ENCODE measurements at regions not wholly inside any gene's neighbourhood (a gene's known extent, or its start where the extent isn't known, plus 50 kb on each side); places are given as distances from the start of the nearest gene placed in this dataset.
"Not testable (repeated sequence)": the region's sequence is repeated elsewhere in the genome, so short reads cannot be mapped to it uniquely, and the experiment has no call there.

DNA sequence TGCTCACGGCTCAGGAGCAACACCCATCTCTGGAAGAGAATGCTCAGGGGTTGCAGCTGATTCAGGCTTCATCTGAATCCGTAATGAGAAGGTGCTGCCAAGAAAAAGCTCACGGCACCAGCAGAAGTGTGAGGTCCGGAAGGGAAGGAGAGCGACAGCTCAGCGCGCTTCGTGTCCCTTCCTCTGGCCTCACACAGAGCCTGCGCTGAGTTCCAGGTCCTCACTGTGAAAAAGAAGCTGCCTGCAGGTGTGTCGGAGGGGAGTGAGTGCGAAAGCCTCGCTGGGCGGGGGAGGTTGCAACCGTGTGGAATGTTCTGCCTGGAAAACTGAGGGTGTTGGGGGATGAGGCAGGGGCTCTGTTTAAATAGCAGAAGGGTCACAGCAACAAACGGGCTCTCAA is 76.2 kb upstream of the TWIST2 start:
- no peak for DNase-seq

- DNase-seq: no peak
Observed at GRCh38 chr2:238772635-238773297, 75.1 kb upstream of the TWIST2 start.

GRCh38 chr2:238773472-238773871 is 74.4 kb upstream of the TWIST2 start:
- no peak for DNase-seq

DNA sequence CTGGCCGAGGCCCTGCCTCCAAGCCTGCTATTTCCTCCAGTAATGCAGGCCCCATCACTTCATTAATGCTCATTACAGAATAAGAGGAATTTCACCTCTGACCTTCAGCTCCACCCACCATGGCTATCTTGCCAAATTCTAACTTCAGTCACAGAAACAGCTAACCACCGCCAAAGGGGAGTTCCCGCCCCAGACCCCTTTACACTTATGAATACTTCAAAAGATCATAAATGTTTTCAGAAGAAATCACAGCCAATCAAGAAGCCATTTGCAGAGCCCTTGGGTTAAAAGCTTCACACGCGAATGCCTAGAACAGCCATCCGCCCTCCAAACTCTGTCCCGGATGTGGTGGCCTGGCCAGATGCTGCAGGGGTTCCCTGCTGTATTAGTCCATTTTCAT is 73.8 kb upstream of the TWIST2 start:
- no peak for DNase-seq

- no peak for DNase-seq
Observed at GRCh38 chr2:238774980-238775509, 72.8 kb upstream of the TWIST2 start.

GRCh38 chr2:238775591-238775990 is 72.3 kb upstream of the TWIST2 start:
- no peak for DNase-seq

DNA sequence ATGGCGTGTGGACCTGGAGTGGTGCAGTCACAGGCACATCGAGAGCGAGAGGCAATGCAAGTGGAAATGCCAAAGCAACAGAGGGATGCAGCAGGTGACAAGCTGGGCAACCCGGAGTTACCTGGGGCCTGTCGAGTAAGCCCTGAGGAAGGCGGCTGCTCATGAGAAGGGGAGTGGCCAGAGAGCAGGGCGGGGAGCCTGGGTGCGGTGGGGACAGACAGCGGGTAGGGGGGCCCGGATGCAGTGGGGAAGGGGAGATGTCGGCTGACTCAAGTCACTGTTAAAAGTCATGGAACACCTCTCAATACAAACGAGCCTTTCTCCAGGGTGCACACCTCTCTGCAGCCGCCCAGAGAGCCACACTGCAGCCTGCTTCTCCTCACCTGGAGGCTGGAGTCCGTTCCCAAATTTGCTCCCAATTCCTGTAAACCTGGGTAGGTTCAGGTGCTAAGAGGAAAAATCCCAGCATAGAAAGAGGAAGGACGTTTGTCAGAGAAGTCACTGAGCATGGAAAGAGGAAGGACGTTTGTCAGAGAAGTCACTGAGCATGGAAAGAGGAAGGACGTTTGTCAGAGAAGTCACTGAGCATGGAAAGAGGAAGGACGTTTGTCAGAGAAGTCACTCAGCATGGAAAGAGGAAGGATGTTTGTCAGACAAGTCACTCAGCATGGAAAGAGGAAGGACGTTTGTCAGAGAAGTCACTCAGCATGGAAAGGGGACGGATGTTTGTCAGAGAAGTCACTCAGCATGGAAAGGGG is 71.7 kb upstream of the TWIST2 start:
- DNase-seq: no peak

- DNase-seq: not testable (repeated sequence)
Observed at GRCh38 chr2:238776761-238777046, 71.2 kb upstream of the TWIST2 start.

- no peak for DNase-seq
Observed at GRCh38 chr2:238777369-238778067, 70.4 kb upstream of the TWIST2 start.

DNA sequence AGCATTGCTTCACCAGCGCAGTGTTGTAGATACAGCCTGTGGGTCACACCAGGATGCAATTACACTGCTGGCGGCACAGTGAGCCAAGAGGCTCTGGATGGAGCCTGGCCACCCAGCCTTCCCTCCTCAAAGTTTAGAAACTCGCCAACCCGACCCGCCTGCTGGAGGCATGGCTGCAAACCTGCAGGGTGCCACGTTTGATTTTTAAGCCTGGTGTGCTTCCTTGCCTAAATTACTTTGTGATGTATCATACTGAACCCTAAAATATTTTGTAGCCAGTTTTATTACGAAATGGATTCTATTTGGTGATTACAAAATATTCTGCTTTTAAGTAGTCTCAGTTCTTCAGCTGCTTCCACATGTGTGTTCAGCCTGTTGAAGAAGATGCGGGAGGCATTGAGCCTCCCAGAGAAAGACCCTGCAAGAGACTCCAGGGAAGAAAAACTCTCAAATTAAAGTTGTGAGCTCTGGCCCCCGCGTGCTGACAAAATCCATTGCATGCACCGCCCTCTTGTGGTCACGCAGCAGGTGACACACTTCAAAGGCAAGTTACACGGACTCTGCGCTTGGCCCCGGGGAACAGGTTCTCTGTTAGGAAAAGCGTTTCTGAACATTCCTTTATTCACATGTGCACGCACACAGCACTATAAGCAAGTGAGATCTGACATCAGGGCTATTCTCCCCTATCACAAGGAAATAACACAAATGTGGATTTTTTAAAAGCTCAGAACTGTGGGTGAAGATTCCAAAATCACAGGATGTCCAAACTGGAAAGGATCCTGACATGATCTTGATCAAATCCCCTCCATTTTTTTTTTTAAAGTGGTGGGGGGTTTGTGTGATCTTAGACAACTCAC is 63.0 kb upstream of the TWIST2 start:
- DNase-seq: peak; percentile 31

GRCh38 chr2:238785528-238785860 is 62.4 kb upstream of the TWIST2 start:
- no peak for DNase-seq

DNA sequence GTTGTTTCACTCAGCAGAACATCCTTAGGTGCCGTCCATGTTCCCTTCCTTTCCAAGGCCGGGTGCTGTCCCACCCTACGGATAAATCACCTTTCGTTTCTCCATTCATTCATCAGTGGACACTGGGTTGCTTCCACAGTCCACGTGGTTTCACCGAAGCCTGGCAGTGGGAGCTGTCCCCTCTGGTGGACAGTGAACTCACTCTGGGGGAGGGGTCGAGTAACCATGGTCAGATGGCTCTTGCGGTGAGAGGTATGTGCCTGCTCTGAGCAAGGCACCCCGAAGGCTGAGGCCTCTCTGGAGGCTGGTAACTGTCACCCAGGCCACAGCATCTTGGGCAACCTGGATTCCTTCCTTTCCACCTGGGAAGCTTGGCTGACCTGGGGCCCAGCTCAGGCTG is 61.5 kb upstream of the TWIST2 start:
- DNase-seq: no peak

GRCh38 chr2:238786792-238787490 is 60.9 kb upstream of the TWIST2 start:
- DNase-seq: no peak

- DNase-seq: no peak
Observed at GRCh38 chr2:238787501-238787900, 60.4 kb upstream of the TWIST2 start.

- no peak for DNase-seq
Observed at GRCh38 chr2:238789317-238789806, 58.5 kb upstream of the TWIST2 start.

DNA sequence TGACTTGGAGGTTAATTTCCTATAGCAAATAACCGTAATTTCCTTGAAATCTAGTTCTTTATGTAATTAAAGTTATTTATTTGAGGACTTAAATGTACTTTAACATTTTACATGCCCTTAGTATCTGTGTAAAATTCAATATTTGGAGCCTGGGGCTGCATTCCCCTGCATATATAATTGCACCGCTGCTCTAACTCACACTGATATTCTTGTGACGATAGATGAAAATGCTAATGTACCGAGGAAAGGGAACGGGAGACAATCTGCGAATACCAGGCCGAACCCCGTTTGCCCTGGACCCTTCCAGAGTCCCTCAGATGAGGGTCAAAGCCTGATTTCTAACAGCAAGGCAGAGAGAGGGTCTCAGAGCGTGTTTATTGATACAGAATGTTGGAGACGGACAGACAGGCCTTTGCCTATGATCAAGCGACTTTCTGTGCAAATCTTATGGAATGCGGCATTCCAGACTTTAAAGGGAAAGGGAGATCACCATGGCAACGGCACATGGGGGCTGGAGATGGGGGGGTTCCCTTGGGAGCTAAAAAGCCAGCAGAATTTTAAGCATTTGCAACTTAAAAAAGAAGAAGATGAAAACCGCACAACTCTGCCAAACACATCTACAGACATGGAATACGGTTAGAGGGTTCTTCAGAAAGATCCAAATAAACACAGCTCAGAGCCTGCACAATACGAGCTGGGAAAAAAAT is 57.6 kb upstream of the TWIST2 start:
- no peak for DNase-seq

- no peak for DNase-seq
Observed at GRCh38 chr2:238790833-238791230, 57.1 kb upstream of the TWIST2 start.

DNA sequence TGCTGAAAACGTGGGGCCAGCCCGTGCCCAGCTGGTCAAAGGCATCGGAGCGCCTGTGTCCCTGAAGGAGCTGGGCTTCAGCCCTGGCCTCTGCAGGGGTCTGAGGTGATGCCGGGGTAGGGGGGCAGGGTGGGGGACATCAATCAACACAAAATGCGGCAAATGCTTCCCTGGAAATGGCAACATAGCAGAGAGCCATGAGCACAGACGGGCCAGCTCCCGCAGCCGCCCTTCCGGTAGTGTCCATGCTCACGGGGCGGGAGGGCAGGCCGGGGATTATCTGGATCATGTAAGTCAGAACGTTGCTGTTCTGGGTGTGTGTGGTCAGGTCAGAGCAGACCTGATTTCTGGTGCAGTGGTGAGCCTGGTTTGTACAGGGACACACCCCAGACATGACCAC is 56.5 kb upstream of the TWIST2 start:
- DNase-seq: no peak

DNA sequence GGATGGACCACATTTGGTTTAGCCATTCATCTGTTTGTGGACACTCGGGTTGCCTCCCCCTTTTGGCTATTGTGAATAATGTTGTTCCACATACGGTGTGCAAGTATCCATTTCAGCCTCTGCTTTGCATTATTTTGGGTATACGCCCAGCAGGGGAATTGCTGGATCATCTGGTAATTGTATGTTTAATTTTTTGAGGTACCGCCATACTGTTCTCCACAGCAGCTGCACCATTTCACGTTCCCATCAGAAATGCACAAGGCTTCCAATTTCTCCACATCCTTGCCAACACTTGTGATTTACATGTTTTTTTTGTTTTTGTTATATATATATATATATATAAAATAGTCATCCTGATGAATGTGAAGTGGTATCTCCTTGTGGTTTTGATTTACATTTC is 54.6 kb upstream of the TWIST2 start:
- no peak for DNase-seq

DNA sequence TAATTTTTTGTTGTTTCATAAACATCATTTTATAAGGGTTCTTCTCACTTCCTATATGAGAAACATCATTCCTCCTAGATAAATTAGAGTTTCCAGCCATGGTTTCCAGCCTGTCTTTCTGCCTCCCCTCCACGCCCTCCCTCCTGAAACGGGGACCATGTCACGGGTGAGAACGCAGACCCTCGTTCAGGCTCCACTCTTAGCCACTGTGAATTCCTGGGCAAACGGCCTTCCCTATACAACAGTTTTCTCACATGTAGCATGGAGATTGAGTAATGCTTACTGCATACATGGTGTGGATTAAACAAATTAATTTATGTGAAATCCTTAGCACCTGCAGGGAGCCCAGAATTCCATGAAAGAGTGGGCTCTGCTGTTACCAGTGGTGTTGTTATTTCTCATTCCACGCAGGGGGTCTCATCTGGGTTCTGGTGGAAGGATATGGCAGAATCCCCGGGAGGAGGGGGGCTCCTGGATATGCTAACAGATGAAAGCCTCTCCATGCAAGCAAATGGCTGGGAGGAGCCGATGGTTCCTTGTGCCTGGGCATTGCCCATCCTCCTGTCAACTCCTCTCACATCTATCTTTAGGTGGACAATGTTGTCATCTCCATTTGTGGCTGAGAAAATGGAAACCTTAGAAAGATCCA is 54.0 kb upstream of the TWIST2 start:
- DNase-seq: no peak

- no peak for DNase-seq
Observed at GRCh38 chr2:238796223-238796885, 51.5 kb upstream of the TWIST2 start.
